ENCODE measurements at regions not wholly inside any gene's neighbourhood (a gene's known extent, or its start where the extent isn't known, plus 50 kb on each side); places are given as distances from the start of the nearest gene placed in this dataset.

- H3K4me3 ChIP-seq (ENCODE audit: low read length in 2 of 2) = no peak overlapping the region
- no peak overlapping the region for H3K27ac ChIP-seq (ENCODE audit: low read depth in 1 of 2, low read length in 1 of 2)
- H3K9me3 ChIP-seq (ENCODE audit: control insufficient read depth in 2 of 2, insufficient read depth in 1 of 2, low read length in 1 of 2) = no peaks in the 10 kb centered on the region
- WGBS = 90% methylated on average over 7 of the region's 7 CpGs
- no peaks in the 10 kb centered on the region for H3K36me3 ChIP-seq (ENCODE audit: control insufficient read depth in 2 of 2, insufficient read depth in 2 of 2, low read length in 1 of 2)
- H3K27me3 ChIP-seq (ENCODE audit: control insufficient read depth in 2 of 2, insufficient read depth in 1 of 2, low read length in 1 of 2) = peaks cover 0 to 4% of the 10 kb centered on the region in 2 donors
- no peaks in the 10 kb centered on the region for H3K4me1 ChIP-seq (ENCODE audit: control insufficient read depth in 2 of 2, insufficient read depth in 2 of 2, low read length in 2 of 2)
- DNase-seq (ENCODE audit: low read depth in 6 of 9, low spot score in 9 of 9) = no peak
Observed at GRCh38 chr6:44030812-44031454, 96.3 kb downstream of the MRPL14 start.

GRCh38 chr6:44029444-44030185, 97.6 kb downstream of the MRPL14 start:
- 94% methylated on average over 4 of the region's 4 CpGs for WGBS
- no peak overlapping the region for H3K4me3 ChIP-seq (ENCODE audit: low read length in 2 of 2)
- H3K27me3 ChIP-seq (ENCODE audit: control insufficient read depth in 2 of 2, insufficient read depth in 1 of 2, low read length in 1 of 2) = peaks cover 0 to 4% of the 10 kb centered on the region in 2 donors
- H3K4me1 ChIP-seq (ENCODE audit: control insufficient read depth in 2 of 2, insufficient read depth in 2 of 2, low read length in 2 of 2) = no peaks in the 10 kb centered on the region
- H3K36me3 ChIP-seq (ENCODE audit: control insufficient read depth in 2 of 2, insufficient read depth in 2 of 2, low read length in 1 of 2) = no peaks in the 10 kb centered on the region
- H3K9me3 ChIP-seq (ENCODE audit: control insufficient read depth in 2 of 2, insufficient read depth in 1 of 2, low read length in 1 of 2) = no peaks in the 10 kb centered on the region
- DNase-seq (ENCODE audit: low read depth in 6 of 9, low spot score in 9 of 9) = no peak
- H3K27ac ChIP-seq (ENCODE audit: low read depth in 1 of 2, low read length in 1 of 2) = no peak overlapping the region

GRCh38 chr6:44028789-44029310, 98.4 kb downstream of the MRPL14 start:
- H3K4me3 ChIP-seq (ENCODE audit: low read length in 2 of 2) = no peak overlapping the region
- no peaks in the 10 kb centered on the region for H3K9me3 ChIP-seq (ENCODE audit: control insufficient read depth in 2 of 2, insufficient read depth in 1 of 2, low read length in 1 of 2)
- WGBS = 86% methylated on average over 3 of the region's 3 CpGs
- peaks cover 0 to 4% of the 10 kb centered on the region in 2 donors for H3K27me3 ChIP-seq (ENCODE audit: control insufficient read depth in 2 of 2, insufficient read depth in 1 of 2, low read length in 1 of 2)
- no peaks in the 10 kb centered on the region for H3K4me1 ChIP-seq (ENCODE audit: control insufficient read depth in 2 of 2, insufficient read depth in 2 of 2, low read length in 2 of 2)
- no peak for DNase-seq (ENCODE audit: low read depth in 6 of 9, low spot score in 9 of 9)
- no peak overlapping the region for H3K27ac ChIP-seq (ENCODE audit: low read depth in 1 of 2, low read length in 1 of 2)
- no peaks in the 10 kb centered on the region for H3K36me3 ChIP-seq (ENCODE audit: control insufficient read depth in 2 of 2, insufficient read depth in 2 of 2, low read length in 1 of 2)

GRCh38 chr6:44025226-44025625, 102.0 kb downstream of the MRPL14 start:
- Histone ChIP-seq H3K27me3 (ENCODE audit: control insufficient read depth in 2 of 2, insufficient read depth in 1 of 2, low read length in 1 of 2) (no peaks in the 10 kb centered on the region), H3K4me1 (ENCODE audit: control insufficient read depth in 2 of 2, insufficient read depth in 2 of 2, low read length in 2 of 2) (no peaks in the 10 kb centered on the region), H3K27ac (ENCODE audit: low read depth in 1 of 2, low read length in 1 of 2) (no peak overlapping the region), H3K4me3 (ENCODE audit: low read length in 2 of 2) (no peak overlapping the region), H3K36me3 (ENCODE audit: control insufficient read depth in 2 of 2, insufficient read depth in 2 of 2, low read length in 1 of 2) (no peaks in the 10 kb centered on the region), H3K9me3 (ENCODE audit: control insufficient read depth in 2 of 2, insufficient read depth in 1 of 2, low read length in 1 of 2) (no peaks in the 10 kb centered on the region)
- 96% methylated on average over 4 of the region's 4 CpGs for WGBS
- no peak for DNase-seq (ENCODE audit: low read depth in 6 of 9, low spot score in 9 of 9)

GRCh38 chr6:44024574-44025219, 102.6 kb downstream of the MRPL14 start:
- Histone ChIP-seq H3K36me3 (ENCODE audit: control insufficient read depth in 2 of 2, insufficient read depth in 2 of 2, low read length in 1 of 2) (no peaks in the 10 kb centered on the region), H3K27me3 (ENCODE audit: control insufficient read depth in 2 of 2, insufficient read depth in 1 of 2, low read length in 1 of 2) (no peaks in the 10 kb centered on the region), H3K4me1 (ENCODE audit: control insufficient read depth in 2 of 2, insufficient read depth in 2 of 2, low read length in 2 of 2) (no peaks in the 10 kb centered on the region), H3K9me3 (ENCODE audit: control insufficient read depth in 2 of 2, insufficient read depth in 1 of 2, low read length in 1 of 2) (no peaks in the 10 kb centered on the region), H3K27ac (ENCODE audit: low read depth in 1 of 2, low read length in 1 of 2) (no peak overlapping the region), H3K4me3 (ENCODE audit: low read length in 2 of 2) (no peak overlapping the region)
- WGBS = 20% methylated on average over 7 of the region's 7 CpGs
- peak in 1 of 9 donors; percentile 39 for DNase-seq (ENCODE audit: low read depth in 6 of 9, low spot score in 9 of 9)

GRCh38 chr6:44023586-44024454, 103.4 kb downstream of the MRPL14 start:
- H3K36me3 ChIP-seq (ENCODE audit: control insufficient read depth in 2 of 2, insufficient read depth in 2 of 2, low read length in 1 of 2) = no peaks in the 10 kb centered on the region
- no peaks in the 10 kb centered on the region for H3K9me3 ChIP-seq (ENCODE audit: control insufficient read depth in 2 of 2, insufficient read depth in 1 of 2, low read length in 1 of 2)
- no peaks in the 10 kb centered on the region for H3K4me1 ChIP-seq (ENCODE audit: control insufficient read depth in 2 of 2, insufficient read depth in 2 of 2, low read length in 2 of 2)
- H3K27ac ChIP-seq (ENCODE audit: low read depth in 1 of 2, low read length in 1 of 2) = no peak overlapping the region
- WGBS = 94% methylated on average over 8 of the region's 8 CpGs
- no peak overlapping the region for H3K4me3 ChIP-seq (ENCODE audit: low read length in 2 of 2)
- no peaks in the 10 kb centered on the region for H3K27me3 ChIP-seq (ENCODE audit: control insufficient read depth in 2 of 2, insufficient read depth in 1 of 2, low read length in 1 of 2)
- DNase-seq (ENCODE audit: low read depth in 6 of 9, low spot score in 9 of 9) = no peak

GRCh38 chr6:44022671-44023352, 104.4 kb downstream of the MRPL14 start:
- H3K9me3 ChIP-seq (ENCODE audit: control insufficient read depth in 2 of 2, insufficient read depth in 1 of 2, low read length in 1 of 2) = no peaks in the 10 kb centered on the region
- 96% methylated on average over 14 of the region's 14 CpGs for whole genome bisulfite sequencing
- no peak overlapping the region for H3K4me3 ChIP-seq (ENCODE audit: low read length in 2 of 2)
- H3K27me3 ChIP-seq (ENCODE audit: control insufficient read depth in 2 of 2, insufficient read depth in 1 of 2, low read length in 1 of 2) = no peaks in the 10 kb centered on the region
- no peaks in the 10 kb centered on the region for H3K4me1 ChIP-seq (ENCODE audit: control insufficient read depth in 2 of 2, insufficient read depth in 2 of 2, low read length in 2 of 2)
- no peak overlapping the region for H3K27ac ChIP-seq (ENCODE audit: low read depth in 1 of 2, low read length in 1 of 2)
- no peak for DNase-seq (ENCODE audit: low read depth in 6 of 9, low spot score in 9 of 9)
- no peaks in the 10 kb centered on the region for H3K36me3 ChIP-seq (ENCODE audit: control insufficient read depth in 2 of 2, insufficient read depth in 2 of 2, low read length in 1 of 2)

GRCh38 chr6:44022296-44022661, 105.0 kb downstream of the MRPL14 start:
- Histone ChIP-seq H3K27ac (ENCODE audit: low read depth in 1 of 2, low read length in 1 of 2) (no peak overlapping the region), H3K9me3 (ENCODE audit: control insufficient read depth in 2 of 2, insufficient read depth in 1 of 2, low read length in 1 of 2) (no peaks in the 10 kb centered on the region), H3K36me3 (ENCODE audit: control insufficient read depth in 2 of 2, insufficient read depth in 2 of 2, low read length in 1 of 2) (no peaks in the 10 kb centered on the region), H3K4me1 (ENCODE audit: control insufficient read depth in 2 of 2, insufficient read depth in 2 of 2, low read length in 2 of 2) (no peaks in the 10 kb centered on the region), H3K27me3 (ENCODE audit: control insufficient read depth in 2 of 2, insufficient read depth in 1 of 2, low read length in 1 of 2) (no peaks in the 10 kb centered on the region), H3K4me3 (ENCODE audit: low read length in 2 of 2) (no peak overlapping the region)
- no peak for DNase-seq (ENCODE audit: low read depth in 6 of 9, low spot score in 9 of 9)
- WGBS = 91% methylated on average over 7 of the region's 7 CpGs

Data from thymus (tissue), 11 donors.